ENCODE measurements at regions not wholly inside any gene's neighbourhood (a gene's known extent, or its start where the extent isn't known, plus 50 kb on each side); places are given as distances from the start of the nearest gene placed in this dataset.

DNA sequence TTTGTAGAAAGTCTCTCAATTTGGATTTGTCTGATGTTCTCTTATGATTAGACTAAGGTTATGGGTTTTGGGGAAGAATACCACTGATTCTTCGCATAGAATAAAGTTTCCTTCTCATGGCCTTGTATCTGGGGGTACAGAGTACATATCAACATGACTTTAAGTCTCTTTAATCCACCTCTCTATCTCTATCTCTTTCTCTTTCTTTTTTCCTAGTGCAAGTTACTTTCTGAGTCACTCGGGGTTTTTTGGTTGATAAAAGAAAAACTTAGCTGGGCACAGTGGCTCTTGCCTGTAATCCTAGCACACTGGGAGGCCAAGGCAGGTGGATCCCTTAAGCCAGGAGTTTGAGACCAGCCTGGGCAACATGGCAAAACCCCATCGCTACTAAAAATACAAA, 100.1 kb upstream of the MAP4K3 start:
- no peak overlapping the region for H3K27ac ChIP-seq
- no peaks in the 10 kb centered on the region for H3K27me3 ChIP-seq (ENCODE audit: insufficient read depth, low read depth, severe bottlenecking)
- no peaks in the 10 kb centered on the region for H3K9me3 ChIP-seq (ENCODE audit: severe bottlenecking)
- no peaks in the 10 kb centered on the region for H3K36me3 ChIP-seq
- TF ChIP-seq, protein P1, sequence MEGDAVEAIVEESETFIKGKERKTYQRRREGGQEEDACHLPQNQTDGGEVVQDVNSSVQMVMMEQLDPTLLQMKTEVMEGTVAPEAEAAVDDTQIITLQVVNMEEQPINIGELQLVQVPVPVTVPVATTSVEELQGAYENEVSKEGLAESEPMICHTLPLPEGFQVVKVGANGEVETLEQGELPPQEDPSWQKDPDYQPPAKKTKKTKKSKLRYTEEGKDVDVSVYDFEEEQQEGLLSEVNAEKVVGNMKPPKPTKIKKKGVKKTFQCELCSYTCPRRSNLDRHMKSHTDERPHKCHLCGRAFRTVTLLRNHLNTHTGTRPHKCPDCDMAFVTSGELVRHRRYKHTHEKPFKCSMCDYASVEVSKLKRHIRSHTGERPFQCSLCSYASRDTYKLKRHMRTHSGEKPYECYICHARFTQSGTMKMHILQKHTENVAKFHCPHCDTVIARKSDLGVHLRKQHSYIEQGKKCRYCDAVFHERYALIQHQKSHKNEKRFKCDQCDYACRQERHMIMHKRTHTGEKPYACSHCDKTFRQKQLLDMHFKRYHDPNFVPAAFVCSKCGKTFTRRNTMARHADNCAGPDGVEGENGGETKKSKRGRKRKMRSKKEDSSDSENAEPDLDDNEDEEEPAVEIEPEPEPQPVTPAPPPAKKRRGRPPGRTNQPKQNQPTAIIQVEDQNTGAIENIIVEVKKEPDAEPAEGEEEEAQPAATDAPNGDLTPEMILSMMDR (IDR thresholded peaks at IDR 0.05; ENCODE audit: low read depth, low read length): no peak
- no peak for DNase-seq
- H3K4me3 ChIP-seq (ENCODE audit: low read depth, low read length): no peak overlapping the region

- TF ChIP-seq, protein P1 (IDR thresholded peaks at IDR 0.05; ENCODE audit: low read depth, low read length): no peak
- no peaks in the 10 kb centered on the region for H3K27me3 ChIP-seq (ENCODE audit: insufficient read depth, low read depth, severe bottlenecking)
- no peaks in the 10 kb centered on the region for H3K9me3 ChIP-seq (ENCODE audit: severe bottlenecking)
- H3K27ac ChIP-seq: no peak overlapping the region
- no peaks in the 10 kb centered on the region for H3K36me3 ChIP-seq
- no peak for DNase-seq
- H3K4me3 ChIP-seq (ENCODE audit: low read depth, low read length): no peak overlapping the region
Measured at GRCh38 chr2:39538718-39539117, 101.6 kb upstream of the MAP4K3 start.

DNA sequence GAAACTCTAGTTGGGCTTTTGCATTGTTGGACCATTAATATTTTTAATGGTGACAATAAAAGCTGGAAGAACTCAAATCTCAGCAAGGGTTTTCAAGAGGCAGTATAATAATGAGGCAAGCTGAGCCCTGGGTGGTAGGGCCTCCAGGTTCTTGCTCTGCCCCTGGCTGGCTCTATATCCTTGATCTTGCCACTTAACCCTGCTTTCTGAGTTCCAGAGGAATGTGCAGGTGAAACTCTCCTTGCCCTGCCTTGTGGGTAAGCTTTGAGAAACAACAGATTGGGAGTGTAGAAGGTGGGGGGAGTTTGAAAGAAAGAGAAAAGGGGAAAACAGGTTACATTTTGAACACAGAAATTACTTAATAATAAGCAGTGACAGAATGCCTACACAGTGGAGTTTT, 103.3 kb upstream of the MAP4K3 start:
- Histone ChIP-seq H3K27ac (no peak overlapping the region), H3K9me3 (ENCODE audit: severe bottlenecking) (no peaks in the 10 kb centered on the region), H3K27me3 (ENCODE audit: insufficient read depth, low read depth, severe bottlenecking) (no peaks in the 10 kb centered on the region), H3K36me3 (no peaks in the 10 kb centered on the region), H3K4me3 (ENCODE audit: low read depth, low read length) (no peak overlapping the region)
- no peak for DNase-seq
- TF ChIP-seq, protein P1 (IDR thresholded peaks at IDR 0.05; ENCODE audit: low read depth, low read length): no peak

GRCh38 chr2:39541011-39541930, 104.2 kb upstream of the MAP4K3 start:
- no peak for DNase-seq
- Histone ChIP-seq H3K9me3 (ENCODE audit: severe bottlenecking) (no peaks in the 10 kb centered on the region), H3K36me3 (no peaks in the 10 kb centered on the region), H3K27me3 (ENCODE audit: insufficient read depth, low read depth, severe bottlenecking) (no peaks in the 10 kb centered on the region), H3K27ac (no peak overlapping the region), H3K4me3 (ENCODE audit: low read depth, low read length) (no peak overlapping the region)
- TF ChIP-seq, protein P1 (IDR thresholded peaks at IDR 0.05; ENCODE audit: low read depth, low read length): no peak

DNA sequence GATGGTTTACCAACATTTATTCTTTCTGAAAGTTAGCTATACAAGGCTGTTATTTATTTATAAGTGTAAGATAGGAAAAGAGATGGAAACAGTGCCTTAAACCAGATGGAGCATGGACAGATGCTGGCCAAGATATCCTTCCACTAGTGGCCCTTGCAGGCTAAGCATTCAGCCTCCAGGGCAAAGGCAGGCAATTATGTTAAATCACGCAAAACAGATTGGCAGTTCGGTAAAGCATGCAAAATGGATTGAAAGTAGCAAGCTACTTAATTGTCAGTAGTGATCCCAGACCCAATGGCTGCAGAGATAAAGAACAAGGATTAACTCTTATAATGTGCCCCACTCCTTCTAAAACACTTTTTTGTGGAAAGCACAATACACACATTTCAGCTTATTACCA, 105.4 kb upstream of the MAP4K3 start:
- no peak overlapping the region for H3K4me3 ChIP-seq (ENCODE audit: low read depth, low read length)
- DNase-seq: peak; percentile 52
- no peak overlapping the region for H3K27ac ChIP-seq
- TF ChIP-seq, protein P1 (IDR thresholded peaks at IDR 0.05; ENCODE audit: low read depth, low read length): no peak
- no peaks in the 10 kb centered on the region for H3K36me3 ChIP-seq
- H3K9me3 ChIP-seq (ENCODE audit: severe bottlenecking): peaks cover under 1% of the 10 kb centered on the region
- no peaks in the 10 kb centered on the region for H3K27me3 ChIP-seq (ENCODE audit: insufficient read depth, low read depth, severe bottlenecking)
